HG03139 (cell line): ENCODE measurements at regions not wholly inside any gene's neighbourhood (a gene's known extent, or its start where the extent isn't known, plus 50 kb on each side); places are given as distances from the start of the nearest gene placed in this dataset.

Experiments used
- ATAC-seq: cut with Tn5 transposase; IDR thresholded peaks from one replicate; pipeline ENCODE4 v1.9.1; 2021; ENCODE audit not compliant: unreplicated experiment

- ATAC-seq: no peak
Measured at GRCh38 chr2:58299123-58299522, 58.0 kb upstream of the FANCL start.

- ATAC-seq: no peak
Measured at GRCh38 chr2:58293056-58293455, 51.9 kb upstream of the FANCL start.

GRCh38 chr2:58291726-58292438 lies 50.8 kb upstream of the FANCL start:
- no peak for ATAC-seq
